GM03348 (cell line): ENCODE measurements at regions not wholly inside any gene's neighbourhood (a gene's known extent, or its start where the extent isn't known, plus 50 kb on each side); places are given as distances from the start of the nearest gene placed in this dataset.
A peak's percentile ranks its signal among the peaks of the same experiment; 100 is the strongest.
"Not testable (repeated sequence)": the region's sequence is repeated elsewhere in the genome, so short reads cannot be mapped to it uniquely, and the experiment has no call there.

Experiments used
- DNase-seq: peaks from one replicate; pipeline ENCODE4 v3.0.0; 2012; ENCODE audit warnings: low spot score

DNA sequence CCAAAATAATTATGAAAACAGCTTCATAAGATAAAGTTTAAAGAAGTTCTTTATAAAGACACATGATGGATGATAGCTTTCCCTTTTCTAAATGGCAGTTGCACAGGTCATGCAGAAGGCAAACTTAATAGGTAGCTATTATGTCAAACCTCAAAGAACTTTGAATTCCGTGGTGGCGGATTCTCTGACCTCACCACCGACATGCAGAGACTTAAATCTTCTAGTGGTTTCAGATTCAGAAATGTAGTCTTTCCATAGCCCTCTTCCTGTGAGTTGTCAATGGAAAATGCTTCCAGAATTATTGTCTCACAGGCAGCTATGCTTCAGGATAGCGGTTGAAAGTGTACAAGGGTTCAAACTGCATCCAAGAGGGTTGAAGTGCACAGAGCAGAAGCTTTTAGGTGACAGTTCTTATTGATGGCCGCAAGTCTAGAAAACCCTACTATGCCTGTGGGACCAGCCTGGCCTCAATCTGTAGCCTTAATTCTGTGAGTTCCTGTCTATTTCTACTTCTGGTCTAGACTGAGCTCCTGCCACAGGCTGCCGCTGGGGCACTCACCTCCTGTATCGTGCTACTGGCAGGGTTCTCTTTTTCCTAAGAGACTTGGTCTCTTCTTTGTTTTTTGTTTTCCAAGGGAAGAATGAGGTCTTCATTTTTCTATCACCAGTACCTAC, 117.0 kb upstream of the ERRFI1 start:
- DNase-seq = no peak

DNA sequence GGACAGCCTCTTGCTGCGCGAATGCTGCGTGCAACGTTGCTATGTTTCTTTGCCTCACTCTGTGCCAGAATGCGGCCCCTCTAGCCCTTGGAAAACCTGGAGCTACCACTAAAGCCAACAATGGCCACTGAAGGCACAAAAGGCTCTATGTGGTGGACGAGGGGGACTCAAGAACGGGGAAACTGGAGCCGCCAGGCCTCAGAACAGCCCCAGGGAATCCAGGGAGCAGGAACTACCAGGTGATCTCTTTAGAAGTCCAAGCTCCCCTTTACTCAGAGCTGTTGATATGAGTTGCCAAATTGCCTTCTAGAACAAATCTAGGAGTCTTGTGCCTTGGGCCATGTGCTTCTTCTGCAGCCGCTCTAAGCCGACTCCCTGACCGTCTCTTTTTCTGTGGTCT, 113.8 kb upstream of the ERRFI1 start:
- no peak for DNase-seq

DNA sequence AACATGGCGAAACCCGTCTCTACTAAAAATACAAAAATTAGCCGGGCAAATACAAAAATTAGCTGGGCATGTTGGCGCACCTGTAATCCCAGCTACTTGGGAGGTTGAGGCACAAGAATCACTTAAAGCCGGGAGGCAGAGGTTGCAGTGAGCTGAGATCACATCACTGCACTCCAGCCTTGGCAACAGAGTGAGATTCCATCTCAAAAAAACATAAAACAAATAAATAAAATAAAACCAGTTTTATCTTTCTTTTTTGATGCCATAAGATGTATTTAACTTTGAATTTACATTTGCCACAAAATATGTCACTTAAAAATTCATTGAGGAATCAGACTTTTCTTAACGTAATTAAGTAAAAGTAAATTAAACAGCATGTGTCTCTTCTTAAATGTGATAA, 113.3 kb upstream of the ERRFI1 start:
- DNase-seq = no peak

DNA sequence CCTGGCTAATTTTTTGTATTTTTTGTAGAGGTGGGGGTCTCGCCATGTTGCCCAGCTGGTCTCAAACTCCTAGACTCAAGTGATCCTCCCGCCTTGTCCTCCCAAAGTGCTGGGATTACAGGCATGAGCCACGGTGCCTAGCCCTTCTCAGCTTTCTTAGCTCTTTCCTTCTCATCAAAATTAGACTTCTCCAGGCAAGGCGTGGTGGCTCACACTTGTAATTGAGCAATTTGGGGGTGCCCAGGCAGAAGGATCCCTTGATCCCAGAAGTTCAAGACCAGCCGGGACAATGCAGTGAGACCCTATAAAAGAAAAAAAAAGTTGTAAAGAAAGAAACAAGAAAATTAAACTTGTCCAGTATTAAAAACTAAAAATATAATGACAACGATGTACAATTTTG, 112.6 kb upstream of the ERRFI1 start:
- no peak for DNase-seq

DNA sequence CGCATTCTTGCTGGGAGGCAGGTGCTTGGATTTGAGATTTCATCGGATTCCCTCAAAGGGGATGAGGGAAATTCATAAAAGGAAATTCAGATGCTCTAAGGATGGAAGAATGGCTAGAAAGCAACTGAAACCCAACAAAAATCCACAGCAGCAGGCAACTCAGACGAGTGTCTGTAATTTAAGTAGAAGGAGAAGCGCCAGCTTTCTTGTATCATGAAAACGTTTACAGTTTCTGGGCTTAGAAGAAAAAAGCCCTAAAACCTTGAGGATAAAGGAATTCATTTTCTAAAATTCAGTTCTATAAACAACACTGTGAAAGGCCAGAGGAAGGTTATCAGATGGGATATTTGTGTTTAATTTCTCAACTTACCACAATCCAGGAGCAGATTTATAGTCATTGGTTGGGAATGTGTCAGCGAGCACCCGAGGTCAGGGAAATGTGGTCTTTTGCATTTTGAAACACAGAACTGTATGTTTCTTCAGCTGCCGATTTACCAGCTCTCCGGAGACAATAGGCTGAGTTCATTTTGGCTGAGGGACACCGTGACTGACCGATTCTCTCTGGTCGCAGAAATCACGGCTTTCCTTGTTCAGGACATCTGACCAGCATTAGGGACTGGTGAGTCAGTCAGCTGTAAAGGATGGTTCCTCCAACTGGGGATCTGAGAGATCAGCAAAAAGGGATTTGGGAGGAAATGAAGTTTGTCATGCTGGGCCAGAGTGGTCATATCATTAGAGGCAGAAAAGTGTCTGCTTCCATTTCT, 111.6 kb upstream of the ERRFI1 start:
- peak; percentile 88 for DNase-seq

DNA sequence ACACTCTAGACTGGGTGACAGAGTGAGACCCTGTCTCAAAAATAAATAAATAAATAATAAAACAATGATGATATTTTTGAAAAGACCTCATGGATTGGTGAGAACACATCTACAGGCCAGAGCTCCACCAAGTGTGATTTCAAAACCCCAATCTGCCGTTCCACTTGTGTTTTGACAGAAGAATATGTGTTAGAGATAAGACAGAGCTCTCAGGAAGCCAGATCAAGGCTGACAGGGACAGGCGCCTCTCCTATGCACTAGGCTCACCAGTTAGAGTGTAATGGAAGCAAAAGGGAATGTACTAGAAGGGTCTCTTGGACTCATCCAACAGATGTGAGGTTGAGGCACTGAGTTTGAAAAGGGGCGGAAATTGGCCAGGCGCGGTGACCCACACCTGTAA, 110.7 kb upstream of the ERRFI1 start:
- no peak for DNase-seq

DNA sequence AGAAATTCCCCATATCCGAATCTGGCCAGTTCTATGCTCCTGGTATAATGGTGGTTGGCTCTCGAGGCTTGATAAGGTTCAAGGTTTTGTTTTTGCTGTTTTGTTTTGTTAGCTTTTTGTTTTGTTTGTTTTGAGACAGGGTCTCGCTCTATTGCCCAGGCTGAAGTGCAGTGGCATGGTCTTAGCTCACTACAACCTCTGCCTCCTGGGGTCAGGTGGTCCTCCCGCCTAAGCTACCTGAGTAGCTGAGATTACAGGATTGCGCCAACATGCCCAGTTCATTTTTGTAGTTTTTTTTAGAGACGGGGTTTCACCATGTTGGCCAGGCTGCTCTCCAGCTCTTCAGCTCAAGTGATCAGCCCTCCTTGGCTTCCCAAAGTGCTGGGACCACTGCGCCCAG, 109.1 kb upstream of the ERRFI1 start:
- DNase-seq = no peak

DNA sequence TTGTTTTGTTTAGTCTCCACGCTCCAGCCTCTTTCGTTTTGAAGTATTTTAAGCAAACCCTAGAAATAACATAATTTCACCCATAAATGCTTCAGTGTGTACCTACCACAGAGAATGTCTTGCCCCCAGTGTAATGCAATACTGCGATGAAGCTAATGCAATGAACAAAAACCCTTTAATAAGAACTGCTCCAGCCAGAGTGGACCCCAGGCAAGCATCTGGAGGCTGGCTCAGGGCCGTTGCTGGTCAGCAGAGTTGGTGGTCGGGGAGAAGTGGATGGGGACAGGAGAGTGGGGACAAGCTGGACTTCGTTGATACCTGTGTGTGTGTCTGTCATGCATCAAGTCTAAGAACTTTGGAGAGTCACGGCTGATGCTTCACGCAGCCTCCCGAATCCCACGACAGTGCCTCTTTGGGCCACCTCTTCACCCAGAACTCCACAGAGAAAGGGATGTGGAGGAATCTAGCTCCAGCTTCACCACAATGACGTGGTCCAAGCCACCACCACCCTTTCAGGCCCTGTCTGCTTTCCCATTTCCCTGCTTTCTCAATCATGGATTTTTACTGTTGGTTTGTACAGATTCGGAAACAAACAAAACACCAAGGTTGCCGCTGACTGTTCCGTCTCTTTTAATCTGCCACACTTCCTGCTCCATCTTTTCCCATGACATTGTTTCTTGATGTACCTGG, 108.6 kb upstream of the ERRFI1 start:
- no peak for DNase-seq

DNA sequence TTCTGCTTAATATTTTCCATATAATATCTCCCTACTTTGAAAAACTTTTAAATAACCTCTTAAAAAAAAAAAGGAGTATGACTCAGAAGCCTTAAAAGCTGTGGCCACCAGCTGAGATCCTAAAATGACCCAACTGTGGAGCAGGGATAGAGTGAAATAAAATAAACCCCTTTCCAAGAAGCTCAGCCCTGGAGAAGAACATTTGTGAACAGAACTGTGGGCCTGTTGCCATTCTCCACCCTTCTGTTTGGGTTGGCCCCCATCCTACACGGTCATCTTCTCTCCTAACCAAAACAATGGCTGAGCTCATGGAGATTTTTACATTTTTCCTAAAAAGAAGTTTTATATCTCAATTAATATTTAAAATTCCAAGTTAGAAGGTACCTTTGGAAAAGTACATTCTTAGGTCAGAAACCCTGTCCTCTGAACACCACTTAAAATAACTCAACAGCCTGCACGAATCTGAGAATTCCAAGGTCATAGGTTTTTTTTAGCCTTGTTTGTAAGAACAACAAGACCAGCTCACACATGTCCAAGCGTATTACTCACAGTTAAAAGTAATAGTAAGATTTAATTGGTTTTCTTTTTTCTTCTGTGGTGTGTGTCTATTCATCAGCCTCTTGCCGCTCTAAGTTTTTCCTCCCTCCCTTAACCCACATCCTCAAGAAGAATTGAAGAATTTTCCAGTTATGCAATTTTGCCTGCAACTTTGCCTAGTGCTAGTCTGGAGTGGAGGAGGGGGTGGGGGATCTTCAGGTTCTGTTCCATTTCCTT, 107.7 kb upstream of the ERRFI1 start:
- DNase-seq = peak; percentile 78

DNA sequence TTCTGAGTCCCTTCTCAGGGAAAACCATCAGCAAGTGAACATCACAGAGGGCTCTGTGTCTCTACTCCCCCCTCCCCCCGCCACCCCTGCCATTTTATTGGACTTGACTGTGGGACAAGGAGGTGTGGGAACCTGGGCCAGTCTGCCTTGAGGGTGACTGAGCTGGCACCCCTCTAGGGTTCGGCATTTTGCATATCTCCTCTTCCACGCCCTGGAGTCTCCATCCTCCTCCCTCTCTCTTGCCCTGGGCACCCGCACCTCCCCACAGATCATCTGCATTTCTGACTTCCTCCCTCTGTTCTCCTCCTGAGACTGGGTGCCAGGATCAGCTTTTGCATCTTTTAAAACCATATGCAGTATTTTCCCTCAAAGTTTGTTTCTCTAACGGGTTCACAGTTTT, 107.1 kb upstream of the ERRFI1 start:
- no peak for DNase-seq

DNA sequence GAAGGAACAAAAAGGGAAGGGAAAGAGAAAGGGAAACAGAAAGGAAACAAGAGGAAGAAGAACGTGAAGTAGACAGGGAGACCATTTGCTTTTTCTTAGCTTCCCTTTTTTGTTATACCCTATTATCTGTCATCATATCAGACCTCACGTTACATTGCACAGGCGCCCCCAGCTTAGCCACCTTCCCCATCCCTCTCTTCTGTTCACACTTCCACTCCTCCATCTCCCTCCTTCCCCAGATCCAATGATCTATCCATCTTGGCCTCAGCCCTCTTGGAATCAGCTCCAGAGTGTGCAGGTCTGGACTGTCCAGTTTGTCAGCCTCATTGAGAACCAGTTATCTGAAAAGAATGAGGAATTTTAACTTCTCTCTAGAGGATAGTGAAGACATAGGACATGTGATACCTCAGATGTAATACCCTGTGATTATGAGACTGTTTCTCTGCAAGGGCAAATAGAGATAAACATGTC, 101.1 kb upstream of the ERRFI1 start:
- no peak for DNase-seq

DNA sequence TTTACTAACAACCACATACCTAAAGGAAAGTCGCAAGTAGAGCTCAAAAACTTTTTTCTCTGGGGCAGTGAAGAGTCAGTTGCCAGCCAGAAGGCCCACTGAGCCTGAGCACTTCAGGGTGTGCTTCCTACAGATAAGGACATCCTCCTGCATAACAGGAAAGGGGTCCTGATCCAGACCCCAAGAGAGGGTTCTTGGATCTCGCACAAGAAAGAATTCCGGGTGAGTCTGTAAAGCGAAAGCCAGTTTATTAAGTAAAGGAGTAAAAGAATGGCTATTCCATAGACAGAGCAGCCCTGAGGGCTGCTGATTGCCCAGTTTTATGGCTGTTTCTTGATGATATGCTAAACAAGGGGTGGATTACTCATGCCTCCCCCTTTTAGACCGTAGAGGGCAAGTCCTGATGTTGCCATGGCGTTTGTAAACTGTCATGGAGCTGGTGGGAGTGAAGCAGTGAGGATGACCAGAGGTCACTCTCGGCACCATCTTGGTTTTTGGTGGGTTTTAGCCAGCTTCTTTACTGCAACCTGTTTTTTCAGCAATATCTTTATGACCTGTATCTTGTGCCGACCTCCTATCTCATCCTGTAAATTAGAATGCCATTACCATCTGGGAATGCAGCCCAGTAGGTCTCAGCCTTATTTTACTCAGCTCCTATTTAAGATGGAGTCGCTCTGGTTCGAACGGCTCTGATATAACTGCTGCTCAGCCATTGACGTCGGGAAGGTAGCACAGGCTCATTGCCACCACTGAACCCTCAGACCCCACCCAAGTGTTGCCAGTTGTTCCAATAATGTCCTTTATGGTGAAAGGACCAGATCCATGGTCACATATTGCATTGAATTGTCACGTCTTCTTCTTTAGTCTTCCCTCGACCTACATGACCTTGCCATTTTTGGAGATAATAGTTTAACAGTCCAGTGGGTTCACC, 96.6 kb upstream of the ERRFI1 start:
- no peak for DNase-seq

DNA sequence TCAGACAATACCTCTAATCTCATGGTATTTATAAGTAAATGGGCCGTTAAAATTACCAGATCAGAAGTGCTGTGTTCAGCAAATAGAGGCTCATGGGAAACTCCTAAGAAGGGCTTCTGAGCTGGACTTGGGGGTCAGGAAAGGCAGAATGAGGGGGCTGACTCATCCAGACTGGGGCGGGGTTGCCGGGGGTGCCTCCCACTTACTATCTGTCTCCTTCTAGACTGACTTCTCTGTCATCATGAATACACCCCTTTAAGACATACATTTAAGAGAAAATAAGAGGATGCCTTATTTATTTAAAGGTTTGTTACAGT, 96.0 kb upstream of the ERRFI1 start:
- DNase-seq = no peak

DNA sequence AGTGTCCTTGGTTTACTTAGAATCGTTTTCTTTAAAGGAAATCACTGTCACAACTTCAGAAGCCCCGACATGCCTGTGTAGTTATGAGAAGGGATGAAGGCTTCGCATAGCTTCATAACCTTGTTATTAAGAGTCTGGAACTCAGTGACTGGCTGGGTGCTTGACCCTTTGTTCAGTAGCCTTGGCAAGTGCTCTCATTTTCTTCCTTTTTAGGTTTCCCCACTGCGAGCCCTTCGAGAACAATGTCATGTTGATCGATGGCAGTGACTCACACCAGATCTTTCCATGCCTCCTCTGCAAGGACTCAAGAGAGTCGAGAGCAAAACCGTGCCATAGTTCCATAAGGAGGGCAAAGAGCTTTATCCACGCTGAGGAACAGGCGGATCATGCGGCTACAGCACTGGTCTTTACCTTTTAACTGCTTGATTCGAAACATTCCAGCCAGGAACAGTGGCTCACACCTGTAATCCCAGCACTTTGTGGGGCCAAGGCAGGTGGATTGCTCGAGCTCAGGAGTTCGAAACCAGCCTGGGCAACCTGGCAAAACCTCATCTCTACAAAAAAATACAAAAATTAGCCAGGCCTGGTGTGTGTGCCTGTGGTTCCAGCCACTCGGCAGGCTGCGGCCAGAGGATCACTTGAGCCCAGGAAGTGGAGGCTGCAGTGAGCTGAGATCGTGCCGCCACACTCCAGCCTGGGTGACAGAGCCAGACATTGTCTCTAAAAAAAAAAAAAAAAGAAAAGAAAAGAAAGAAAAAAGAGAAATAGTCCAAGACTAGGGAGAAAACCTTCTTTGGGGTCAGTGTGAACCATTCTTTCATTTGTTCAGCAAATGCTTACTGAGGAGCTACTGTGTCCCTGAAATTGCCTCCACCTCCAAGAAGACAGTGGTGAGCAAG, 95.4 kb upstream of the ERRFI1 start:
- peak; percentile 59 for DNase-seq

DNA sequence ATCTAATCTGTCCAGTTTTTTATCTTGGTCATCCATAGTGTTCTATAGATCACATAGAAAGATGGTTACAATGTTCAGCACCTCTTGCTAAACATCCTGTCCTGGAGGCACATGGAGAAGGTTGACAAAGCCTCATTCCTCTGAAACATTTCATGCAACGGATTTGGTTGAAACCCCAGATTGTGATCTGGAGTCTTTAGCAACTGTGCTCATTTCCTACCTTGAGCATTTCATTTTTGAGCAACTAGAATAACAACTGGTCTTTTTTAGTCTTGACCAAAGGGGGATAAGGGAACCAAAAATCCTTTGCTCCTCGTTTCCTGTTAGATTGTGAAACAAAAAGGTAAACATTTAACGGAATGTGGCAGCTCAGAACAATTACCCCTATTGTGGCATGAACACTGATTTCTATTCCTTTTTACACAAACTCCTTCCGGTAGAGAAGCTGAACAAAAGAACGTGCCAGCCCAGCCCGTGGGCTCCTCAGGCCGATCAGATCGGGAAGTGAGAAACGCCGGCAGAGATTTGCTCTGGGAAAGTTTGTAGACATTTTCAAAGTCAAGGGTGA, 94.7 kb upstream of the ERRFI1 start:
- no peak for DNase-seq

DNA sequence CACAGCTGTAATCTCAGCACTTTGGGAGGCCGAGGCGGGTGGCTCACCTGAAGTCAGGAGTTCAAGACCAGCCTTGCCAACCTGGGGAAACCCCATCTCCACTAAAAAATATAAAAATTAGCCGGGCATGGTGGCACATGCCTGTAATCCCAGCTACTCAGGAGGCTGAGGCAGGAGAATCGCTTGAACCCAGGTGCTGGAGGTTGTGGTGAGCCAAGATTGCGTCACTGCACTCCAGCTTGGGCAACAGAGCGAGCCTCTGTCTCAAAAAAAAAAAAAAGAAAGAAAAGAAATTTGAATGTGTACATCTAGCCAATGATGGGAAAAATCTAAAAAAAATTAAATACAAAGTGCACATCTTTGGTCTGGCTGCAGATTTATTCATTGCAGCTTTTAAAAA, 92.6 kb upstream of the ERRFI1 start:
- DNase-seq = not testable (repeated sequence)

DNA sequence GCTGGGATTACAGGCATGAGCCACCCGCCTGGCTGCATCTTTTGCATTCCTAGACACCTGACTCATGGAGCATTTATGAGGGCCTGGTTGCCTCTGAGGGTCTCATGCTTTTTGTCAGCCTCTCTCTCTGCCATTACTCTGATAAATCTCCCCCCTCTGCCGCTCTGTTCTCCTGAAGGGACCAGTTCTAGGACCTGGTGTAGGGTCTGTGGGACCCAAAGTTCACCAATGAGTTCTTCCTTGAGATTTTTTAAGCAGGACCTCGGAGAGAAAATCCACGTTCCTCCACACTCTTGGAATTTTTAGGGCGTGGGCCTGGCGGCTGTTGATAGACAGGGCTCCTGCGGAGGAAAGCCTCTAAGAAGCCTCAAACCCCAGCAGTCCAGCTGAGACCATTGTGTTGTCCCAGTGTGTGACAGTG, 91.9 kb upstream of the ERRFI1 start:
- DNase-seq = no peak

DNA sequence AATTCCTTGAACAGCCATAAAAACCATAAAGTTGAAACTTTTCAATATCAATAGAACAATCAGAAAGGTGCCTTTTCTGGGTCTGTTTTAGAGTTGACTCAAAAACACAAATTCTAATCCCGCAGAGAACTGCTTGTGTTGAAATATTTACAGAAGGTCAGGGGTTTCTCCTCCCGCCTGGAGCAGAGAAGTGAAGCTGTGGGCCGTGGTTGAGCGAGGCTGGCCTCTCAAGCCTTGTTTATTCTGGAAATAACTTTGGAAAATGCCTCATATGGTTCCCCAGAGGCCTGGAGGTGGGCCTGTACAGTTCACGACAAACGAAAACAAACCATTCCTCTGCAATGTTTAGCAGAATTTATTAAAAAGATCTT, 90.8 kb upstream of the ERRFI1 start:
- DNase-seq = peak; percentile 78

DNA sequence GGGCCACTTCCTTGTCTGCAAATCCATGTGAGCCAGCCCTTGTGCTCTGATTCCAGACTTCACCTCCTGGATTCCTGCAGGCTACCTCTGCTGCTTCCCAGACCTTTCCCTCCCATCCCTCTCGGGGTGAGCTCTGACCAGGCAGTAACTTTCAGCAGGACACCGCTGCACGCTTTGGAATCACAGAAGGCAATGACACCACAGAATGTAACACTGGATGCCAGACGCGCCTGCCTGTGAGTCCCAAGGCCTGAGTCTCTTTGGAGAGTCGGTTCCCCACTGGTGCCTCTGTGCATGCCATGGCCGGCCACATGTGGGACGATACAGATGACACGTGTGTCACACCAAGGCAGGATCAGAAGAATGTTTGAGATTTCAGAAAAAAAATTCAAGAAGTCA, 89.7 kb upstream of the ERRFI1 start:
- DNase-seq = no peak
